ENCODE measurements at regions not wholly inside any gene's neighbourhood (a gene's known extent, or its start where the extent isn't known, plus 50 kb on each side); places are given as distances from the start of the nearest gene placed in this dataset.
"Not testable (repeated sequence)": the region's sequence is repeated elsewhere in the genome, so short reads cannot be mapped to it uniquely, and the experiment has no call there.

DNA sequence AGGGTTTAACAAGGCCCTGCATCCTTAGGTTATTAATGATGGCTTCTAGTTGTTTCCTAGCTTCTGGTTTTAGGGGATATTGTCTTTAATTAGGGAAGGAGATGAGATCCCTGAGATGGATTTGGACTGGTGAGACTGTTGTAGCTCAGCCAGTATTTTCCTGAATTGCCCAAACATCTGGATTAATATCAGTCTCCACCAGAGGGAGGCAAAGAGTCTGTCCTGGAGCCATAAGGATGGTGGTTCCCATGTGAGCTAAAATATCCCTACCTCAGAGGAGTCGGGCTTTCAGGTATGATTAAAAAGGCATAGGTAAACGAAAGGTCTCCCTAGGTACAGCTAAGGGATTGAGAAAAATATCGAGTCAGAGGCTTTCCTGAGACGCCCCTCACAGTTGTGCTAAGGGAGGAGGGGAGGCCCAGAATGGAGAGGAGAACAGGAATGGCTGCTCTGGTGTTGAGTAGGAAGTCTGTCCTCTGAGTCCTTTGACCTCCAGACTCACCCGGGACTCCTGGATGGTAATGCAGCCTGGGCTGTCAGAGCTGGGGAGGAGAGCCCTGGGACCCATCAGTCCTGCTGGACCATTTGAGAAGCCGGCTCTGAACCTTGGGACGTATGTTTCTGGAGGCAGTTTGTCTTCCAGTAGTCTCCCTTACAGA is 130.3 kb upstream of the PLGLB1 start:
- H3K79me2 ChIP-seq (ENCODE audit: control insufficient read depth, insufficient read depth, low read length); H3K9me3 ChIP-seq (replicated peaks; ENCODE audit: control insufficient read depth, insufficient read depth, low read length); CTCF ChIA-PET; H3K4me1 ChIP-seq (ENCODE audit: control insufficient read depth, extremely low read depth, insufficient read depth, low read length); intact Hi-C loops (cut with micrococcal nuclease); FAIRE-seq; dilution Hi-C loops (cut with MboI; ENCODE audit: extremely low pct_ligation_motif_present, low sequenced_read_pairs); DNase-seq (ENCODE audit: low read depth, low spot score); POLR2A ChIA-PET; H3K4me2 ChIP-seq (ENCODE audit: insufficient read depth, low read length); H3K36me3 ChIP-seq (ENCODE audit: control insufficient read depth in 2 of 2, extremely low read depth in 1 of 2, insufficient read depth in 2 of 2, low read length in 2 of 2); H3K27ac ChIP-seq (ENCODE audit: insufficient read depth, low read depth, low read length); H3K27me3 ChIP-seq (ENCODE audit: control insufficient read depth in 2 of 2, insufficient read depth in 2 of 2, low read length in 2 of 2); H2AFZ ChIP-seq (ENCODE audit: low read depth, low read length); H3K9me1 ChIP-seq (replicated peaks; ENCODE audit: control insufficient read depth, extremely low read depth, insufficient read depth, low read length); H4K20me1 ChIP-seq (replicated peaks; ENCODE audit: control insufficient read depth, extremely low read depth, insufficient read depth, low read length); H3K4me3 ChIP-seq (replicated peaks in 1 of 3; ENCODE audit: insufficient read depth in 1 of 3, low read depth in 1 of 3, low read length in 3 of 3); BruUV-seq (replicated peaks); H3K9ac ChIP-seq (replicated peaks; ENCODE audit: extremely low read depth, insufficient read depth, low read length): not testable (repeated sequence)

GRCh38 chr2:87174454-87174853 is 152.8 kb upstream of the PLGLB1 start:
- DNase-seq (ENCODE audit: low read depth, low spot score); H3K9me1 ChIP-seq (replicated peaks; ENCODE audit: control insufficient read depth, extremely low read depth, insufficient read depth, low read length); CTCF ChIA-PET; H3K4me1 ChIP-seq (ENCODE audit: control insufficient read depth, extremely low read depth, insufficient read depth, low read length); dilution Hi-C loops (cut with MboI; ENCODE audit: extremely low pct_ligation_motif_present, low sequenced_read_pairs); H3K9me3 ChIP-seq (replicated peaks; ENCODE audit: control insufficient read depth, insufficient read depth, low read length); H3K79me2 ChIP-seq (ENCODE audit: control insufficient read depth, insufficient read depth, low read length); H3K9ac ChIP-seq (replicated peaks; ENCODE audit: extremely low read depth, insufficient read depth, low read length); H2AFZ ChIP-seq (ENCODE audit: low read depth, low read length); BruUV-seq (replicated peaks); intact Hi-C loops (cut with micrococcal nuclease); H3K4me2 ChIP-seq (ENCODE audit: insufficient read depth, low read length); H3K27ac ChIP-seq (ENCODE audit: insufficient read depth, low read depth, low read length); H3K36me3 ChIP-seq (ENCODE audit: control insufficient read depth in 2 of 2, extremely low read depth in 1 of 2, insufficient read depth in 2 of 2, low read length in 2 of 2); FAIRE-seq; POLR2A ChIA-PET; H4K20me1 ChIP-seq (replicated peaks; ENCODE audit: control insufficient read depth, extremely low read depth, insufficient read depth, low read length); H3K4me3 ChIP-seq (replicated peaks in 1 of 3; ENCODE audit: insufficient read depth in 1 of 3, low read depth in 1 of 3, low read length in 3 of 3); H3K27me3 ChIP-seq (ENCODE audit: control insufficient read depth in 2 of 2, insufficient read depth in 2 of 2, low read length in 2 of 2): not testable (repeated sequence)

GRCh38 chr2:87183373-87183772 is 161.7 kb upstream of the PLGLB1 start:
- H3K4me1 ChIP-seq (ENCODE audit: control insufficient read depth, extremely low read depth, insufficient read depth, low read length); H3K36me3 ChIP-seq (ENCODE audit: control insufficient read depth in 2 of 2, extremely low read depth in 1 of 2, insufficient read depth in 2 of 2, low read length in 2 of 2); H3K9me3 ChIP-seq (replicated peaks; ENCODE audit: control insufficient read depth, insufficient read depth, low read length); H3K27me3 ChIP-seq (ENCODE audit: control insufficient read depth in 2 of 2, insufficient read depth in 2 of 2, low read length in 2 of 2); H3K27ac ChIP-seq (ENCODE audit: insufficient read depth, low read depth, low read length); CTCF ChIA-PET; H2AFZ ChIP-seq (ENCODE audit: low read depth, low read length); intact Hi-C loops (cut with micrococcal nuclease); H3K4me3 ChIP-seq (replicated peaks in 1 of 3; ENCODE audit: insufficient read depth in 1 of 3, low read depth in 1 of 3, low read length in 3 of 3); H3K9me1 ChIP-seq (replicated peaks; ENCODE audit: control insufficient read depth, extremely low read depth, insufficient read depth, low read length); H3K4me2 ChIP-seq (ENCODE audit: insufficient read depth, low read length); POLR2A ChIA-PET; H3K79me2 ChIP-seq (ENCODE audit: control insufficient read depth, insufficient read depth, low read length); BruUV-seq (replicated peaks); FAIRE-seq; dilution Hi-C loops (cut with MboI; ENCODE audit: extremely low pct_ligation_motif_present, low sequenced_read_pairs); H3K9ac ChIP-seq (replicated peaks; ENCODE audit: extremely low read depth, insufficient read depth, low read length); H4K20me1 ChIP-seq (replicated peaks; ENCODE audit: control insufficient read depth, extremely low read depth, insufficient read depth, low read length); DNase-seq (ENCODE audit: low read depth, low spot score): not testable (repeated sequence)

DNA sequence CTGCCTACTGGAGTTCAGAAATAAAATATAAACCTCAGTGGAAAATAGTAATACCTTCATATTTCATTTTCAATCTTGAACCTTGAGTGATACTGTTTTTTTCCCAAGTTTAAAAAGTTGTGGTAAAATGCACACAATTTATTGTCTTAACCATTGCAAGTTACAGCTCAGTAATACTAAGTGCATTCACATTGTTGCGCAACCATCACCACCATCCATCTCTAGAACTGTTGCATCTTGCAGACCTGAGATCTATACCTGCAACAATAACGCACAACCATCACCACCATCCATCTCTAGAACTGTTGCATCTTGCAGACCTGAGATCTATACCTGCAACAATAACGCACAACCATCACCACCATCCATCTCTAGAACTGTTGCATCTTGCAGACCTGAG is 162.6 kb upstream of the PLGLB1 start:
- H3K27ac ChIP-seq (ENCODE audit: insufficient read depth, low read depth, low read length); H3K4me1 ChIP-seq (ENCODE audit: control insufficient read depth, extremely low read depth, insufficient read depth, low read length); H3K4me2 ChIP-seq (ENCODE audit: insufficient read depth, low read length); dilution Hi-C loops (cut with MboI; ENCODE audit: extremely low pct_ligation_motif_present, low sequenced_read_pairs); H3K79me2 ChIP-seq (ENCODE audit: control insufficient read depth, insufficient read depth, low read length); H3K9me3 ChIP-seq (replicated peaks; ENCODE audit: control insufficient read depth, insufficient read depth, low read length); H2AFZ ChIP-seq (ENCODE audit: low read depth, low read length); CTCF ChIA-PET; H3K27me3 ChIP-seq (ENCODE audit: control insufficient read depth in 2 of 2, insufficient read depth in 2 of 2, low read length in 2 of 2); DNase-seq (ENCODE audit: low read depth, low spot score); H3K9me1 ChIP-seq (replicated peaks; ENCODE audit: control insufficient read depth, extremely low read depth, insufficient read depth, low read length); H3K9ac ChIP-seq (replicated peaks; ENCODE audit: extremely low read depth, insufficient read depth, low read length); H4K20me1 ChIP-seq (replicated peaks; ENCODE audit: control insufficient read depth, extremely low read depth, insufficient read depth, low read length); H3K36me3 ChIP-seq (ENCODE audit: control insufficient read depth in 2 of 2, extremely low read depth in 1 of 2, insufficient read depth in 2 of 2, low read length in 2 of 2); intact Hi-C loops (cut with micrococcal nuclease); POLR2A ChIA-PET; H3K4me3 ChIP-seq (replicated peaks in 1 of 3; ENCODE audit: insufficient read depth in 1 of 3, low read depth in 1 of 3, low read length in 3 of 3); BruUV-seq (replicated peaks); FAIRE-seq: not testable (repeated sequence)
